GM21723 (cell line): ENCODE measurements at regions not wholly inside any gene's neighbourhood (a gene's known extent, or its start where the extent isn't known, plus 50 kb on each side); places are given as distances from the start of the nearest gene placed in this dataset.
A peak's percentile ranks its signal among the peaks of the same experiment; 100 is the strongest.
"Not testable (repeated sequence)": the region's sequence is repeated elsewhere in the genome, so short reads cannot be mapped to it uniquely, and the experiment has no call there.

Experiments
- ATAC-seq: cut with Tn5 transposase; IDR thresholded peaks from one replicate; pipeline ENCODE4 v1.9.1; 2021; ENCODE audit warnings: mild to moderate bottlenecking, moderate library complexity; ENCODE audit not compliant: unreplicated experiment

DNA sequence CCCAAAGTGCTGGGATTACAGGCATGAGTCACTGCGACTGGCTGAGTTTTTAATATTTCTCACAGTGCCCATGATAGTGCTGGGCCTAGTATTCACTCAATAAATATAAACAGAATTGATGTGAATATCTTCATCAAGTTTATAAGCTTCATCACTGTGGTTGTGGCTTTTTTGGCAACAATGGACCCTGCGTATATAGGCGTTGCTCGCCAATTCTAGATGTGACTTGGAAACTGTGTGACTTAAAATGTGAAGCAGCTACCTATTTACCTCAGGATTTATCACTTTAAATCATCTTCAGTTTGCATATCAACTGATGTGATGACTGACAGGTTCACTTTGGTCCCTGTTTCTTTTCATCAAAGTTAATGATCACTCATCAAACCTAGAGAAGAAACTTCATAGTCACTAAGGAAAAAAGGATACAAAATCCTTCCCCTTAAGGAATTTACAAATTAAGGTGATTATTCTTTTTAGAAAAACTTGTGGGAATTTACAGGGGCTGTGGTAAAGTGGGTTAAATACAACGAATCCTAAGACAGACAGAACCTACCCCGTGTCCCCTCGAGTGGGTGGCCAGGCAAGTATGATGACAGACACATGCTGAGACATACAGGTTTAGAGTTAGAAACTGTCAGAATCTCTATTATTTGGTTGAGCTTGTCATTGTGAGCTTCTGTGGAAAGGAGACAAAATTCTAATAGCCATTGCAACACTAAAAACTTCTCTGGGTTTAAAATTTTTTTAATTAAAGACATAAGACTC, 101.3 kb downstream of the AKAP11 start:
- no peak for ATAC-seq

- ATAC-seq, result no peak
These were observed 103.7 kb downstream of the AKAP11 start for GRCh38 chr13:42375663-42376062.

- peak; percentile 82 for ATAC-seq
These were observed 105.9 kb downstream of the AKAP11 start for GRCh38 chr13:42377640-42378382.

GRCh38 chr13:42378383-42378780, 106.4 kb downstream of the AKAP11 start:
- ATAC-seq, result peak; percentile 19

DNA sequence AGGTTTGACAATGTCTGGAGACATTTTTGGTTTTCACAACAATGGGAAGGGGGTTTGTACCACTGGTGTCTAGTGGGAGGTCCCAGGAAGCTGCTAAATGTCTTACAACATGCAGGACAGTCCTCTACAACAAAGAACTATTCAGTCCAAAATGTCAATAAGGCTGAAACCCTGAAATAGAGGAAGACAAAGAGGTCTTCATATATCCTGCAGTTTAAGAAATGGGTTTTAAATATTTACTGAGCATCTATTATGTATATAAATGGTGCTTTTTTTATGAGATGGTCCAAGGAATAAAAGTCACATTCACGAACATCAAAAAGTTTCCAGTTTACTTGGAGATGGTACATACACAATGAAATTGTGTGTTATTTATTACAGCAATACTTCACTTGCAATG, 107.3 kb downstream of the AKAP11 start:
- ATAC-seq, result no peak

- peak; percentile 60 for ATAC-seq
These were observed 108.6 kb downstream of the AKAP11 start for GRCh38 chr13:42380420-42381164.

- no peak for ATAC-seq
These were observed 109.1 kb downstream of the AKAP11 start for GRCh38 chr13:42381165-42381425.

DNA sequence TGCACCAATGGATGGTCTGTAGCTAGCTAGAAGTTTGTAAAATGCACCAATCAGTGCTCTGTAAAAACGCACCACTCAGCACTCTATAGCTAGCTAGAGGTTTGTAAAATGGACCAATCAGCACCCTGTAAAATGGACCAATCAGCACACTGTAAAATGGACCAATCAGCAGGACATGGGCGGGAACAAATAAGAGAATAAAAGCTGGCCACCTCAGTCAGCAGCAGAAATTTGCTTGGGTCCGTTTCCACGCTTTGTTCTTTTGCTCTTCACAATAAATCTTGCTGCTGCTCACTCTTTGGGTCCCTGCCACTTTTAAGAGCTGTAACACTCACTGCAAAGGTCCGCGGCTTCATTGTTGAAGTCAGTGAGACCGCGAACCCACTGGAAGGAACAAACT, 109.5 kb downstream of the AKAP11 start:
- ATAC-seq, result not testable (repeated sequence)

DNA sequence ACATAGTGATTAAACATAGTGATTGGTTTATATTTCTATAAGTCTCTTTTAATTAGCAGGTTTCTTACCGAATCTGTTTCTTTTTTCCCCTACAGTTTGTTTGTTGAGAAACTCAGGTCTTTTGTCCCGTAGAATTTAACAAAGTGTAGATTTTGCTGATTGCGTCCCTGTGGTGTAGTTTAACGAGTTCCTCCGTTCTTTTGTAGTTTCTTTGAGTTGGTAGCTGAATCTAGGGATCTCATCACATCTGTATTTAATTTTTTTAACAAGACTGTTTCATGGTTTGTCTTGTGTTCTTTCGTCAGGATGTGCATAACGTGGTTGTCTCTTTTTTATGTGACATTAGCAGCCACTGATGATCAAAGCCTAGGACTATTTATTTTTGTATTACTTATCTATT, 111.1 kb downstream of the AKAP11 start:
- ATAC-seq, result no peak

- no peak for ATAC-seq
These were observed 112.3 kb downstream of the AKAP11 start for GRCh38 chr13:42384265-42384664.

- no peak for ATAC-seq
These were observed 116.4 kb downstream of the AKAP11 start for GRCh38 chr13:42388326-42388725.

GRCh38 chr13:42389041-42389440, 117.1 kb downstream of the AKAP11 start:
- no peak for ATAC-seq

GRCh38 chr13:42392180-42392579, 120.2 kb downstream of the AKAP11 start:
- ATAC-seq, result no peak

GRCh38 chr13:42392716-42393572, 121.0 kb downstream of the AKAP11 start:
- ATAC-seq, result no peak

GRCh38 chr13:42393573-42394360, 121.8 kb downstream of the AKAP11 start:
- ATAC-seq, result no peak

DNA sequence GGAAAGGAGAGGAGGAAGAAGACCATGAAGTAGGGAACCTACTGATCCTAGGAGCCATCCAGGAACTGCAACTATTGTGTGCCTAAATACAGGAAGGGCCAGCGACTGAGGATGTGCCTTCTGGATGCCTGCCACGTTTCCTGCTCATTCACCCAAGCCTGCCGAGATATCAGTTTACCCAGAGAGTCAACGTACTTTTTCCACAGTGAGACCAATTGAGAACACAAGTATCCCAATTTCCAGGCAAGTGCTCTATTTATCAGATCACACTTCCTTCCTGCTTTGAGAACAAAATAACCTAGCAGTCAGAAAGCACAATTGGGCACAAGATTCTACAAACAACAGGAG, 122.4 kb downstream of the AKAP11 start:
- no peak for ATAC-seq

DNA sequence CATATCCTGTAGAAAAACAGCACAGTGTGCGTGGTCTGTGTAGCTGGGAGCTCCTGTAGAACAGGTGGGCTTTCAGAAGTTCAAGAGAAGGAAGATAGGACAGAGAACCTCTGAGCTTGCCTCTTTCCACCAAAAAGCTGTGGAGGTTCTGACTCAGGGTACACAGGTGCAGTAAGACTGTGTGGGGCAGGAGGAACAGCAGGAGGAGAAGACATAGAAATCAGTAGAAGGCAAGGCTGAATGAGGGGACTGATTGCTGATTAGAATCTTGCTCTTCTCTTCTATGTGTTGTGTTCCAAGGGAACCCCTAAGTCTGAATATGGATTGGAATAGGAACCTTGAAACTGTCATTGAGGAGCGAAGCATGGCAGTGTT, 122.7 kb downstream of the AKAP11 start:
- ATAC-seq, result no peak

DNA sequence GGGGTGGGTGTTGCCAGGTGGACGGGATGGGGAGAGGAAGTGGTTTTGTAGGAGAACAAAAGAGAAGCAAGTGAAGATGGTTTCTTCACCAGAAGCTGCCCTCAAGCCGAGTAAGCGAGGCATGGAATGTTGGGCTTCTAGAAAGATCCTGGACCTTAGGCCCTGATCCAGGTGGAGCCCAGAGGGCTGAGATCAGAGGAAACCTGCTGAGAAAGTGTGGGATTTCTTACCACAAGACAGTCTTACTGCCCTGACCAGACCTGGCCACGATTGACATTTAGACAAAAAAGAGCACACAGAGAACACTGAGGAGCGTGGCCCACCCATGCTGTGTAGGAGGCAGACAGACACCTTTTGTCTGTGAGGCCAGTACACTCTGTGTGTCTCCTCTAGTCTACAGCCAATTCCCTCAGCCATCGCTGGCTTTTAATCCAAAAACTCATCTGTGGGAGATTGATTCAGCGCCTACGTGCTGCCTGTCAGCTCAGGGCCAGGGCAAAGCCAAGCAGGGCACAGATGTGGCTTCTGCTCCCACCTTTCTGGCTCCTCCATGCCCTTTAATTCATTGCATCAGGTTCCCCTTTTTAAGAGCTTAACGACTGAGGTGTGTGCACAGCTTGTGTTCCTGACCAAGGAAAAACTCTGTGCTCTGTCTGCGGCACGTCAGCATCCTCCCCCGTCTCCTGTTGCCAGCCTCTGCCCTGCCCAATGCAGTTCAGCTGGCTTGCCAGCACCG, 123.3 kb downstream of the AKAP11 start:
- ATAC-seq, result no peak

- ATAC-seq, result no peak
These were observed 124.5 kb downstream of the AKAP11 start for GRCh38 chr13:42396501-42396900.
